HL-60 (cell line): ENCODE measurements at regions not wholly inside any gene's neighbourhood (a gene's known extent, or its start where the extent isn't known, plus 50 kb on each side); places are given as distances from the start of the nearest gene placed in this dataset.

ENCODE experiments used
- CTCF ChIP-seq: IDR thresholded peaks from one replicate; pipeline ENCODE4 v1.5.1; 2011; ENCODE audit warnings: low read length, control low read depth, inconsistent platforms; ENCODE audit not compliant: insufficient read depth
- POLR2AphosphoS5 ChIP-seq: IDR thresholded peaks from 2 replicates; pipeline ENCODE4 v1.6.1; 2012; ENCODE audit warnings: low read depth
- SPI1 ChIP-seq: IDR thresholded peaks from 2 replicates; pipeline ENCODE4 v1.6.1; 2012; ENCODE audit warnings: low read depth, mild to moderate bottlenecking, borderline replicate concordance

GRCh38 chr6:45786355-45786781 lies 229.3 kb downstream of the CLIC5 start:
- TF ChIP-seq POLR2AphosphoS5 (no peak), CTCF (no peak), SPI1 (no peak)
